GM06990 (cell line): ENCODE measurements at regions not wholly inside any gene's neighbourhood (a gene's known extent, or its start where the extent isn't known, plus 50 kb on each side); places are given as distances from the start of the nearest gene placed in this dataset.

ENCODE experiments used
- DNase-seq: peaks from one replicate; pipeline ENCODE4 v3.0.0-alpha.2; 2011; ENCODE audit not compliant: insufficient read length; ENCODE audit errors: extremely low read depth
- H3K27me3 ChIP-seq: replicated peaks from 2 replicates; pipeline ENCODE4 v1.6.0; 2011; ENCODE audit warnings: low read length; ENCODE audit not compliant: control insufficient read depth, insufficient read depth
- H3K36me3 ChIP-seq: 2 replicates; pipeline ENCODE4 v1.5.1; 2011; ENCODE audit warnings: low read length; ENCODE audit not compliant: control insufficient read depth, insufficient read depth
- H3K4me3 ChIP-seq: replicated peaks from 2 replicates; pipeline ENCODE4 v1.5.1; 2011; ENCODE audit warnings: low read depth, mild to moderate bottlenecking, control low read depth, low read length
- TF ChIP-seq, protein P1 (sequence below): IDR thresholded peaks from 2 replicates; pipeline ENCODE4 v1.5.1; 2011; ENCODE audit warnings: low read length, control low read depth, mild to moderate bottlenecking, inconsistent platforms; ENCODE audit not compliant: insufficient read depth, poor library complexity, severe bottlenecking

DNA sequence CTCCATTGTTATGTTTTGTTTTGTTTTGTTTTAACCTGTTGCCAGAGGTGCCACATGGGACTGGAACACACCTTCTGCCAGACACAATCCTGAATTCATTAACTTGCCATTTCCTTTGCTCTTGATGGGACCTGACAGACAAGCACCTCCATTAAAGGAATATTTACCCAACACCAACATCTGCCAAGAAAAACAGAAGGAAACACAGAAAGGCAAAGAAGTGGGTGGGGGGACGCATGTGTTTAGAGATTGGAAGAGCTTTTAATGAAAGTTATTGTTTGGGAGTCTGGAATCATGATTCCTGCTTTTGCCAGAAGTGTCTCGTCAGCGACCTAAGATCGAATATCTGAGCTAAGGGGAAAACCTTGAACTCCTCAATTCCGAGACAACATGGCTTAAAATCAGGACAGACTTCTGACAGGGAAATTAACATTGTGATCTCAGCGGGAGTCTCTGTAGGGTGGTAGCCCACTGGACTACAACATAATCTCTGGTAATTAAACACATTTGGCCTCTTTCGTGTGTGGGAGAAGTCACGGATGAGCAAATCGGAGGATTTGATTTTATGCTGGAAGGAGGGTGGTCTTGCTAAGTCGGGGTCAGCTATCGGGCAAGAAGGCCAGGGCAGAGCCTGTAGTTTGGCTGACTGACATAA, 210.4 kb upstream of the FAR2 start:
- no peak for DNase-seq
- Histone ChIP-seq H3K36me3 (no peaks in the 10 kb centered on the region), H3K4me3 (no peak overlapping the region), H3K27me3 (no peaks in the 10 kb centered on the region)
- TF ChIP-seq, protein P1, sequence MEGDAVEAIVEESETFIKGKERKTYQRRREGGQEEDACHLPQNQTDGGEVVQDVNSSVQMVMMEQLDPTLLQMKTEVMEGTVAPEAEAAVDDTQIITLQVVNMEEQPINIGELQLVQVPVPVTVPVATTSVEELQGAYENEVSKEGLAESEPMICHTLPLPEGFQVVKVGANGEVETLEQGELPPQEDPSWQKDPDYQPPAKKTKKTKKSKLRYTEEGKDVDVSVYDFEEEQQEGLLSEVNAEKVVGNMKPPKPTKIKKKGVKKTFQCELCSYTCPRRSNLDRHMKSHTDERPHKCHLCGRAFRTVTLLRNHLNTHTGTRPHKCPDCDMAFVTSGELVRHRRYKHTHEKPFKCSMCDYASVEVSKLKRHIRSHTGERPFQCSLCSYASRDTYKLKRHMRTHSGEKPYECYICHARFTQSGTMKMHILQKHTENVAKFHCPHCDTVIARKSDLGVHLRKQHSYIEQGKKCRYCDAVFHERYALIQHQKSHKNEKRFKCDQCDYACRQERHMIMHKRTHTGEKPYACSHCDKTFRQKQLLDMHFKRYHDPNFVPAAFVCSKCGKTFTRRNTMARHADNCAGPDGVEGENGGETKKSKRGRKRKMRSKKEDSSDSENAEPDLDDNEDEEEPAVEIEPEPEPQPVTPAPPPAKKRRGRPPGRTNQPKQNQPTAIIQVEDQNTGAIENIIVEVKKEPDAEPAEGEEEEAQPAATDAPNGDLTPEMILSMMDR, result no peak

DNA sequence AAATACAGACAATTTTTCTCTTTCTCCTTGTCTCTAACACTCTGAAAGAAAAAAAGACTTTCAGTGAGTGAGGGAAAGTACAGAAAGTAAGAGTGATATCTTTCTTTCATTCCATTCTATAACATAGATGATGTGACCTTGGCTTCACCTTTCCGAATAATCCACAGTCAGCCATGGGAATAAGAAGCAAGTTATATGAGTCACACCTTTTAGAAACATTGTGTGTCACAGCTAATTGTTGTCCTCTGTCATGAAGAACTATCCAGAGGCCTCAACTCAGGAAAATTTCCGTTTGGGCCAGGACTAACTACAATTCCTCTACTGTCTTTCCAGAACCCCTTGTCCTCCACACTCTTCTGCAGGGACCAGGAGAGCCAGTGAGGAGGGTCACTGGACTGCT, 209.7 kb upstream of the FAR2 start:
- H3K4me3 ChIP-seq, result no peak overlapping the region
- DNase-seq, result no peak
- H3K27me3 ChIP-seq, result no peaks in the 10 kb centered on the region
- no peaks in the 10 kb centered on the region for H3K36me3 ChIP-seq
- TF ChIP-seq, protein P1, result no peak

DNA sequence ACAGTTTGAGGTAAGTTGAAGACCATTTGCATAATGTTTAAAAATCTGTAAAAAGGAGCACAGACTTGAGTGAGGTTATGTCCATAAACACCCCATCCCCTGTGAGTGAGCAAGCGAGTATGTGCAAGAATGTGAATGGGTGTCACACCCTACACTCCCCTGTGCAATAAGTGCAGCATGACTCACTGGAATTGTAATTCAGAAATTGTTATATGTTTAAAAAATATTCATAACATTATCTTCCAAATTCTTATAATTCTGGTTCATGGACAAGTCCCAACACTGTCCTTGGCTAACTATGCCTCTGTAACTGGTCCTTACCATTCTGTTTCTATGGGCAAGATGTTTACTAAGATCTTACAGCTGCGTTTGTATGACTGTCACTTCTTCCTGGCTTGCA, 207.8 kb upstream of the FAR2 start:
- TF ChIP-seq, protein P1, result no peak
- no peak for DNase-seq
- Histone ChIP-seq H3K27me3 (no peaks in the 10 kb centered on the region), H3K36me3 (no peaks in the 10 kb centered on the region), H3K4me3 (no peak overlapping the region)

DNA sequence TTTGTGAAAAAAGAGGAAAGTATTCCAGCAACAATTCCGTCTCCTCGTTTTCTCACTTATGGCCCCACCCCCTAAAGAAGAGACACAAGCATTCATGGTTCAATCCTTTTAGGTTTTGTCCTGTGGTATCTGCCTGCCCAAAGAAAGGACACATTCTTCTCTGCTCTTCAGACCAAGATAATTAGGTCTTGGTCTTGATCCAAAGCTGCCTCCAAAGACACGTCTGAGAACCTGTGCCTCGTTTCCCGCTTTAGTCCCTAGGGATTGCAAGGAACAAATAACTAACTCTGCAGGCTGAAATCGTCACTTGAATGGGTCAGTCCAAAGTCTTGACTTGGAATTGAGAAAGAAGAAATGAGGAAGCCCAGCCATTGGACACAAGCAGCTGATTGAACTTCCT, 202.7 kb upstream of the FAR2 start:
- DNase-seq, result no peak
- Histone ChIP-seq H3K27me3 (no peaks in the 10 kb centered on the region), H3K36me3 (no peaks in the 10 kb centered on the region), H3K4me3 (no peak overlapping the region)
- TF ChIP-seq, protein P1, result no peak

DNA sequence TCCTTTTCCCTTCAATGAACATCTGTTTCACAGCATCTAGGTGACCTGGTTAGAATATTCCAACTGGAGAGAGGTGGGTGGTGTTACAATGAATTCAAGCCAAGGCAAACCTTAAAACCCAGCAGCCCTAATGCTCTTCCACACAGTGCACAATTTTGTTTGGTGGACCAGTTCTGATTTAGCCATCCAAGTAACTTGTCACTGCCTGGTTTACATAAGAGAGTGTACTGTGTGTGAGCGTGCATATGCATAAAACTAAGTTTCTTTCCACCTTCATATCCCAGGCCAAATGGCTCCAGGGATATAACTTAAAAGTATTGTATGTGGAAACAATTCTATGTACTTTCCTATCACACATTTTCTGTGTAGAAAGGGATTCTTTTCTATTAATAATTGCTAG, 200.4 kb upstream of the FAR2 start:
- H3K36me3 ChIP-seq, result no peaks in the 10 kb centered on the region
- TF ChIP-seq, protein P1, result no peak
- DNase-seq, result no peak
- no peak overlapping the region for H3K4me3 ChIP-seq
- no peaks in the 10 kb centered on the region for H3K27me3 ChIP-seq

DNA sequence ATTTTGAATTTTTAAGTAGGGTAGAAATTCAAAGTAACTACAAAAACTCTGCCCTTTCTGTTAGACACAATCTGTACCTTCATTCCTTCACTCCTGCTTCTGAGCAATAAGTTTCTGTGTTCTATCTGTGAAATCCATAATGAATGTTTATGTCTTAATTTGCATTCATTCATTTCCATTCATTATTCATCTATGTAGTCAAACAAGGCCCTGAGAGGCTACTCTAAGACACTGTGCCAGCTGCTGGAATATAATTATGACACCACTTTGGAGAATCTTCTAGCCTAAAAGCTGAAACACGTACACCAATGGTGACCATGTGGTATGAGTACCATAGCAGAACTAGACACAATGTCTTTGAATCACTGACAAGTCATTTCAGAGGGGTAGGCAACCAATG, 199.9 kb upstream of the FAR2 start:
- no peak for DNase-seq
- no peak overlapping the region for H3K4me3 ChIP-seq
- H3K27me3 ChIP-seq, result no peaks in the 10 kb centered on the region
- no peaks in the 10 kb centered on the region for H3K36me3 ChIP-seq
- TF ChIP-seq, protein P1, result no peak
